ENCODE measurements at regions not wholly inside any gene's neighbourhood (a gene's known extent, or its start where the extent isn't known, plus 50 kb on each side); places are given as distances from the start of the nearest gene placed in this dataset.

DNA sequence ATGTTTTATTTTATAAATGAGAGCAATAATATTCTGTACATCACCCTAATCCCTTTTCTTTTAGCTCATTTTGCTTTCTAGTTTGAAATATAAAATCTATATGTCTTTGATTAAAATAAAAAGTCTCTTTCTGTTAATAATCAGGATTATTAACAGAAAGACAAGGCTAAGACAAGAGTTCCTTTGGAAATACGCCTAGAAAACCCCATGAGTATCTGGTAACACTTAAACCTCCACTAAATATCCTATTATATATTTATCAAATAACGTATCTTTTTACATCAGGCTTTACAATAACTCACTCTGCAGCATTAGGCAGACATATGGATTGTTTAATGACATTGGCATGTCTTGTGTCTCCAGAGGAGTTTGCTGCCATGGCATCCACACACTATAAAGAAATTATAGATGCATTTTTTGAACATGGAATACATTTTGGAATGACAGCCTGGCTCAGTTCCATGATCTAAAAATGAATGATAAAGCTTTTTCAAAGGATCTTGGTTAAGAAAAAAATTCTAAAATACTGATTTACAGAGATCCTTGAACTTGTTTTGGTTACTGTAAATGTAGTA, 98.7 kb downstream of the TMEM26 start:
- no CpG with 5 or more reads among the region's 2 CpGs for WGBS (ENCODE audit: insufficient coverage)
- Histone ChIP-seq H3K36me3 (replicated peaks in 1 of 2; ENCODE audit: control extremely low read depth in 1 of 2, control insufficient read depth in 1 of 2, extremely low read depth in 1 of 2, insufficient read depth in 2 of 2, low read length in 1 of 2) (no peaks in the 10 kb centered on the region), H3K9ac (ENCODE audit: low read length) (no peak overlapping the region), H3K4me3 (ENCODE audit: control extremely low read depth in 1 of 5, extremely low read depth in 1 of 5, insufficient read depth in 1 of 5, low read depth in 2 of 5, low read length in 4 of 5) (no peak overlapping the region), H3K79me2 (ENCODE audit: control insufficient read depth, insufficient read depth, low read length) (no peaks in the 10 kb centered on the region), H3K27ac (ENCODE audit: low read length in 2 of 2) (no peak overlapping the region), H3K27me3 (replicated peaks in 1 of 4; ENCODE audit: control extremely low read depth in 1 of 4, control insufficient read depth in 3 of 4, insufficient read depth in 4 of 4, low read length in 3 of 4) (no peaks in the 10 kb centered on the region), H3K9me3 (ENCODE audit: control extremely low read depth in 1 of 3, control insufficient read depth in 2 of 3, insufficient read depth in 1 of 3, low read length in 2 of 3) (peaks cover 0 to 1% (median 0%) of the 10 kb centered on the region in 3 donors), H2AFZ (ENCODE audit: insufficient read depth, low read depth, low read length, poor library complexity, severe bottlenecking) (no peak overlapping the region), H4K20me1 (ENCODE audit: control insufficient read depth, insufficient read depth, low read length, poor library complexity, severe bottlenecking) (no peaks in the 10 kb centered on the region), H3K4me1 (ENCODE audit: control insufficient read depth in 2 of 2, insufficient read depth in 2 of 2, low read length in 2 of 2) (no peaks in the 10 kb centered on the region), H3K4me2 (replicated peaks; ENCODE audit: low read depth, low read length, poor library complexity, severe bottlenecking) (no peak overlapping the region)
- POLR2A ChIA-PET: no interaction called here
- ATAC-seq (ENCODE audit: low read depth) (no peak), DNase-seq (no peak)
- Mint-ChIP-seq H3K9me3 (ENCODE audit: insufficient read depth) (no peaks in the 10 kb centered on the region), H3K4me3 (no peak overlapping the region), H3K27ac (no peak overlapping the region), H3K27me3 (peaks cover 11% of the 10 kb centered on the region), H3K4me1 (no peaks in the 10 kb centered on the region)
- CTCF ChIA-PET: no interaction called here
- TF ChIP-seq, protein P1, sequence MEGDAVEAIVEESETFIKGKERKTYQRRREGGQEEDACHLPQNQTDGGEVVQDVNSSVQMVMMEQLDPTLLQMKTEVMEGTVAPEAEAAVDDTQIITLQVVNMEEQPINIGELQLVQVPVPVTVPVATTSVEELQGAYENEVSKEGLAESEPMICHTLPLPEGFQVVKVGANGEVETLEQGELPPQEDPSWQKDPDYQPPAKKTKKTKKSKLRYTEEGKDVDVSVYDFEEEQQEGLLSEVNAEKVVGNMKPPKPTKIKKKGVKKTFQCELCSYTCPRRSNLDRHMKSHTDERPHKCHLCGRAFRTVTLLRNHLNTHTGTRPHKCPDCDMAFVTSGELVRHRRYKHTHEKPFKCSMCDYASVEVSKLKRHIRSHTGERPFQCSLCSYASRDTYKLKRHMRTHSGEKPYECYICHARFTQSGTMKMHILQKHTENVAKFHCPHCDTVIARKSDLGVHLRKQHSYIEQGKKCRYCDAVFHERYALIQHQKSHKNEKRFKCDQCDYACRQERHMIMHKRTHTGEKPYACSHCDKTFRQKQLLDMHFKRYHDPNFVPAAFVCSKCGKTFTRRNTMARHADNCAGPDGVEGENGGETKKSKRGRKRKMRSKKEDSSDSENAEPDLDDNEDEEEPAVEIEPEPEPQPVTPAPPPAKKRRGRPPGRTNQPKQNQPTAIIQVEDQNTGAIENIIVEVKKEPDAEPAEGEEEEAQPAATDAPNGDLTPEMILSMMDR (IDR thresholded peaks at IDR 0.05): no peak
- no peak for TF ChIP-seq EZH2 (IDR thresholded peaks at IDR 0.05; ENCODE audit: borderline replicate concordance, insufficient read depth, low read depth, low read length, poor library complexity, severe bottlenecking)
- intact Hi-C loops (cut with micrococcal nuclease): no loop called here

DNA sequence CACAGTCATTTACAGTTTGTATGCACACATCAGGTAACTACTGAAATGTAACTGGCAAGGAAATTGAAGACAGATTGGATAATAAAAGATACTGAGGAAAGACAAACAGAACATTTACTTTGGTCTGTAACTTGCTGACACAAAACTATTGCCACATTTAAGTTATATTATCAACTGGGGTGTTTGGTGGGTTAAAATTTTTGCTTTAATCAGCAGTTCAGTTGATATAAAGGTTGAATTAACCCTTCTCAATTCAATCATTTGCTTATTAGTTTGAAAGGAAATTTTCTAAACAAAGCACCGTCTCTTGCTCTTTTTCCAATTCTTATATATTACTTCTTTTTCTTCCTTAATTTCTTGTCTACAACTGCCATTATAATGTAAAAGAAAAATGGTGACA, 102.4 kb downstream of the TMEM26 start:
- H3K4me3 Mint-ChIP-seq: no peak overlapping the region
- H3K4me2 ChIP-seq (replicated peaks; ENCODE audit: low read depth, low read length, poor library complexity, severe bottlenecking): no peak overlapping the region
- DNase-seq (no peak), ATAC-seq (ENCODE audit: low read depth) (no peak)
- no peaks in the 10 kb centered on the region for H3K79me2 ChIP-seq (ENCODE audit: control insufficient read depth, insufficient read depth, low read length)
- H3K4me1 ChIP-seq (ENCODE audit: control insufficient read depth in 2 of 2, insufficient read depth in 2 of 2, low read length in 2 of 2): no peaks in the 10 kb centered on the region
- intact Hi-C loops (cut with micrococcal nuclease): no loop called here
- no peaks in the 10 kb centered on the region for H3K9me3 ChIP-seq (ENCODE audit: control extremely low read depth in 1 of 3, control insufficient read depth in 2 of 3, insufficient read depth in 1 of 3, low read length in 2 of 3)
- no peak overlapping the region for H3K27ac ChIP-seq (ENCODE audit: low read length in 2 of 2)
- no peaks in the 10 kb centered on the region for H3K27me3 ChIP-seq (replicated peaks in 1 of 4; ENCODE audit: control extremely low read depth in 1 of 4, control insufficient read depth in 3 of 4, insufficient read depth in 4 of 4, low read length in 3 of 4)
- no peaks in the 10 kb centered on the region for H4K20me1 ChIP-seq (ENCODE audit: control insufficient read depth, insufficient read depth, low read length, poor library complexity, severe bottlenecking)
- H3K36me3 ChIP-seq (replicated peaks in 1 of 2; ENCODE audit: control extremely low read depth in 1 of 2, control insufficient read depth in 1 of 2, extremely low read depth in 1 of 2, insufficient read depth in 2 of 2, low read length in 1 of 2): no peaks in the 10 kb centered on the region
- TF ChIP-seq EZH2 (IDR thresholded peaks at IDR 0.05; ENCODE audit: borderline replicate concordance, insufficient read depth, low read depth, low read length, poor library complexity, severe bottlenecking): no peak
- TF ChIP-seq, protein P1 (IDR thresholded peaks at IDR 0.05): no peak
- POLR2A ChIA-PET: no interaction called here
- no peak overlapping the region for H3K9ac ChIP-seq (ENCODE audit: low read length)
- H2AFZ ChIP-seq (ENCODE audit: insufficient read depth, low read depth, low read length, poor library complexity, severe bottlenecking): no peak overlapping the region
- no CpG with 5 or more reads among the region's 1 CpG for WGBS (ENCODE audit: insufficient coverage)
- no peak overlapping the region for H3K27ac Mint-ChIP-seq
- no peak overlapping the region for H3K4me3 ChIP-seq (ENCODE audit: control extremely low read depth in 1 of 5, extremely low read depth in 1 of 5, insufficient read depth in 1 of 5, low read depth in 2 of 5, low read length in 4 of 5)
- H3K9me3 Mint-ChIP-seq (ENCODE audit: insufficient read depth): no peaks in the 10 kb centered on the region
- H3K27me3 Mint-ChIP-seq: peaks cover 18% of the 10 kb centered on the region
- CTCF ChIA-PET: no interaction called here
- no peaks in the 10 kb centered on the region for H3K4me1 Mint-ChIP-seq

Data from B cell (primary cell).